Bronchial epithelial cell (primary cell): ENCODE measurements at regions not wholly inside any gene's neighbourhood (a gene's known extent, or its start where the extent isn't known, plus 50 kb on each side); places are given as distances from the start of the nearest gene placed in this dataset.

ENCODE experiments used
- DNase-seq: peaks from one replicate; pipeline ENCODE4 v3.0.0-alpha.2; 2010; ENCODE audit warnings: low read depth
- FAIRE-seq: peaks from 2 replicates; lab custom pipeline; 2011; peaks lifted over from hg19 to GRCh38; lab: Jason Lieb, UNC
- H3K27me3 ChIP-seq: 2 replicates; pipeline ENCODE4 v1.5.1; 2011; ENCODE audit warnings: low read length; ENCODE audit not compliant: control insufficient read depth, insufficient read depth
- H3K36me3 ChIP-seq: 2 replicates; pipeline ENCODE4 v1.5.1; 2011; ENCODE audit warnings: low read length; ENCODE audit not compliant: control insufficient read depth, insufficient read depth
- H3K4me3 ChIP-seq: 2 replicates; pipeline ENCODE4 v1.5.1; 2011; ENCODE audit warnings: mild to moderate bottlenecking, low read depth, low read length, control low read depth
- TF ChIP-seq, protein P1 (sequence below): IDR thresholded peaks from 2 replicates; pipeline ENCODE4 v1.5.1; 2011; ENCODE audit warnings: mild to moderate bottlenecking, moderate library complexity, low read length, control low read depth, inconsistent platforms; ENCODE audit not compliant: insufficient read depth, severe bottlenecking

DNA sequence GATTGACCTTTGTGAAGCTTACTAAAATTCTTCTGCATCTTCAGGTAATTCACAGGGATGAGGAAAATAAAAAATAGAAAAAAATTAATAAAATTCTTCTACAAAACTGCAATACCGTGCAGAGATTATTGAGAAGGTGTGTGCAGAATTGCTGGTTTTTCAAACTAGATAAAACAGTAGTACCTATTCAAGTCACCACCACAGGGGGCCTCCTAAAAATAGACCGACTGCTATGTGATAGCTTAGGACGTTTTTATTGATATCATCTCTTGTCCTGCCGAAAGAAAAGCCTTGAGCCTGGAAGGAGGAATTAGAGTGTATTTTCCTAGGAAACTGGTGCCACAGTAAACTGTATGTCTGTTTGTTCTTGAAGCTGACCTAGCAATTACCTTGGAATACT lies 325.9 kb downstream of the ZFHX3 start:
- Histone ChIP-seq H3K27me3 (no peaks in the 10 kb centered on the region), H3K4me3 (no peak overlapping the region), H3K36me3 (no peaks in the 10 kb centered on the region)
- FAIRE-seq (no peak), DNase-seq (no peak)
- TF ChIP-seq, protein P1, sequence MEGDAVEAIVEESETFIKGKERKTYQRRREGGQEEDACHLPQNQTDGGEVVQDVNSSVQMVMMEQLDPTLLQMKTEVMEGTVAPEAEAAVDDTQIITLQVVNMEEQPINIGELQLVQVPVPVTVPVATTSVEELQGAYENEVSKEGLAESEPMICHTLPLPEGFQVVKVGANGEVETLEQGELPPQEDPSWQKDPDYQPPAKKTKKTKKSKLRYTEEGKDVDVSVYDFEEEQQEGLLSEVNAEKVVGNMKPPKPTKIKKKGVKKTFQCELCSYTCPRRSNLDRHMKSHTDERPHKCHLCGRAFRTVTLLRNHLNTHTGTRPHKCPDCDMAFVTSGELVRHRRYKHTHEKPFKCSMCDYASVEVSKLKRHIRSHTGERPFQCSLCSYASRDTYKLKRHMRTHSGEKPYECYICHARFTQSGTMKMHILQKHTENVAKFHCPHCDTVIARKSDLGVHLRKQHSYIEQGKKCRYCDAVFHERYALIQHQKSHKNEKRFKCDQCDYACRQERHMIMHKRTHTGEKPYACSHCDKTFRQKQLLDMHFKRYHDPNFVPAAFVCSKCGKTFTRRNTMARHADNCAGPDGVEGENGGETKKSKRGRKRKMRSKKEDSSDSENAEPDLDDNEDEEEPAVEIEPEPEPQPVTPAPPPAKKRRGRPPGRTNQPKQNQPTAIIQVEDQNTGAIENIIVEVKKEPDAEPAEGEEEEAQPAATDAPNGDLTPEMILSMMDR: no peak

DNA sequence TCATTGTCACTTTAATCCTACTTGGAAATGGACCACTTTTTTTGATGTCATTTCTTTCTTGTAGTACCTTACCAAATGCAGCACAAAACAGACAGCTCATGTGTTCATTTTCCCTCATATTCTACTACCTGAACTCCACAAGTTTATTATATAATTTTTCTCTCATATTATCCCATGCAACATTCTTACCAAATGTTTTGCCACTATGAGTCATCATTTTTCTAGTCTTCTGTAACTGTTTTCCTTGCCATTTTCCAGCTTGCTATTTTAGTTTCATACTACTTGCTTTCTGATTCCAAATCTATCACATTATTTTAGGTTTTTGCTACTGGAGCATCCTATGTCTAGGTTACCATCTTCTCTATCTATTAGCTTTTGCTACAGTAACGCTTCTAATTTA lies 332.7 kb downstream of the ZFHX3 start:
- Histone ChIP-seq H3K36me3 (no peaks in the 10 kb centered on the region), H3K4me3 (no peak overlapping the region), H3K27me3 (no peaks in the 10 kb centered on the region)
- DNase-seq (peak; percentile 26), FAIRE-seq (no peak)
- TF ChIP-seq, protein P1: no peak

DNA sequence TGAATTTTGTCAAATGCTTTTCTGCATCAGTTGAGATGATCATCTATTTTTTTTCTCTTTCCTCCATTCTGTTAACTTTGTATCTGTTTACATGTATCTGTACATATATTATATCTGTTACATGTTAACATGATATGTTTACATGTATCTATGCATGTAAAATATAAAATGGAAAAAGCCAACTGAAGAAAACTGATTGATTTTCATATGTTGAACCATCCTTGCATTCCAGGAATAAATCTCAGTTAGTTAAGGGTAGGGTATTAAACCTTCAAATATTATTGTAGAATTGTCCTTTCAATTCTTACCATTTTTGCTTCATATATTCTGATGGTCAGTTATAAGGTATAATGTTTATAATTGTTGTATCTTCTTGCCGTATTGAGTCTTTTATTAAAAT lies 336.1 kb downstream of the ZFHX3 start:
- no peaks in the 10 kb centered on the region for H3K27me3 ChIP-seq
- no peak overlapping the region for H3K4me3 ChIP-seq
- TF ChIP-seq, protein P1: no peak
- no peaks in the 10 kb centered on the region for H3K36me3 ChIP-seq
- DNase-seq (no peak), FAIRE-seq (no peak)

DNA sequence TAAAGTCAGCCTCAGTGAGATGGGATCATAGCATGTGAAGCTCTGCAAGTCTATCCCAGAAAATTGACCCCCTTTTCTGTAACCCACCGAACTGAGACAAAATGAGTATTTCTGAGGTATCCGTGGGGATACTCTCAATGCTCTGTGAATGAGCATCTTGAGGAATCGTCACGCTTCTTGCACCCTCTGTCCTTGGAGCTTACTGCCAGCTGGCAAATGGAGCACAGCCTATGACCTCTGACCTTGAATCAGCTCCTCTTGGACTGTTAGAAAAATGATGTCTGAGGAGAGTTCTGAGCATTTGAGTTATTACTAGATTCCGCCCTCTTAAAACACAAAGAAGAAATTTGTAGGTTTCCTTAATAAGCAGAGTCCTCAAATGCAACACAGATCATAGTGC lies 342.1 kb downstream of the ZFHX3 start:
- H3K36me3 ChIP-seq: no peaks in the 10 kb centered on the region
- no peak for DNase-seq
- no peaks in the 10 kb centered on the region for H3K27me3 ChIP-seq
- TF ChIP-seq, protein P1: no peak
- no peak overlapping the region for H3K4me3 ChIP-seq
- no peak for FAIRE-seq

DNA sequence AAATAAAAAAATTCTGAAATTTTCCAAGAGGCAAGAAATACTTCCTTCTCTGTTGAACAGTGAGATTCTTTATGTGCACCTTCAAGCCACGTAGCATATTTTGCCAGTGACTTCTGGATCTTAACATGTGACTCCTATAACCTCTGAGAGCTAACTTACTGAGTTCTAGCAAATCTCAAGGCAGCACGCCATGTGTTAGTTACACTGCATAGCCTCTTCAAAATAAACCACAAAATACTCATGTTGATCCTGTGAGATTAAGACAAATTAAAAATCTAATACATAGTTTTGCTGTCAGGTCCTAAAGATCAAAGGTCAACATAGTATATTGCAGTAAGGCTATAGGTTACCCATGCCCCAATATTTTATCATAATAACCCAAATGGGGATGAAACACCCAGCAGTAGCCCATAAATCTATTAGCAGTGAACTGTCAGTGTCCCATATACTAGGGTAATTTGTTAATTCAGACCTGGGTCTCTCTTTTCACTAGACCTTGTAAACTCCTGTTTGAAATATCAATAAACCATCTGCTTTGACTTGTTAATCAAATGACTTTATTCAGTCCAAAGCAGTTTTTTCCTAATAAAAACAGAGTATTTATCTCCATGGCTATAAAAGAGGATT lies 343.1 kb downstream of the ZFHX3 start:
- no peak for FAIRE-seq

DNA sequence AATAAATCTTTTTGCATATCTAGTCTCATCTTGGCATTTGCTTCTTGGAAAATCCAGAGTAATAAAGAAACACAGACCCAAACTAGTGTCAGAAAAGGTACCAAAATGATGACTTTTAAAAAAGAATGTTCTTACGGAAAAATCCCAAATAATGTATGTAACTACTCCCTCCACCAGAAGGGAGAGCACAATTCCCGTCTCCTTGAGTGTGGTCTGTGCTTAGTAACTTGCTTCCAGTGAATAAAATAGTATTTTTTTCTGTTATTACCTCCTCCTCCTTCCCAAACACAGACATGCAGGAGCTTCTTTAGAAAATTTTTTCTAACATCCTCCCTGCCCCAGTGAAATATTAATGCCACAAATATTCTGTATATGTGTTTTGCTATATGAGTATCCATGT lies 358.1 kb downstream of the ZFHX3 start:
- no peaks in the 10 kb centered on the region for H3K27me3 ChIP-seq
- H3K36me3 ChIP-seq: no peaks in the 10 kb centered on the region
- no peak overlapping the region for H3K4me3 ChIP-seq
- no peak for FAIRE-seq
- TF ChIP-seq, protein P1: no peak
- DNase-seq: no peak

More for the DNA sequence above, 343.1 kb downstream of the ZFHX3 start:
- no peak overlapping the region for H3K4me3 ChIP-seq
- H3K27me3 ChIP-seq: no peaks in the 10 kb centered on the region
- DNase-seq: no peak
- H3K36me3 ChIP-seq: no peaks in the 10 kb centered on the region
- TF ChIP-seq, protein P1: no peak
